Endothelial cell of umbilical vein (primary cell): ENCODE measurements at regions not wholly inside any gene's neighbourhood (a gene's known extent, or its start where the extent isn't known, plus 50 kb on each side); places are given as distances from the start of the nearest gene placed in this dataset.

ENCODE experiments used
- BruUV-seq: library from RNA; stranded (reverse); fragments of 400-500 nt; replicated peaks from 2 replicates; lab custom pipeline; 2021; lab: Mats Ljungman, UMichigan
- CTCF ChIA-PET: fragments of 300-600, 350-600 bp; sonication (Branson Sonifier 250); formaldehyde crosslinking; loops from one replicate; lab custom pipeline; 2021; ENCODE audit warnings: antibody characterized with exemption, inconsistent platforms; lab: Charles Lee
- POLR2A ChIA-PET: fragments of 300-600, 350-600 bp; sonication (Branson Sonifier 250); formaldehyde crosslinking; loops from one replicate; lab custom pipeline; 2021; ENCODE audit warnings: antibody characterized with exemption, inconsistent platforms; lab: Charles Lee
- DNase-seq: peaks from one replicate; pipeline ENCODE4 v3.0.0-alpha.2; 2011; ENCODE audit warnings: low read depth, low spot score
- FAIRE-seq: peaks from 2 replicates; lab custom pipeline; 2011; peaks lifted over from hg19 to GRCh38; lab: Jason Lieb, UNC
- H2AFZ ChIP-seq: 2 replicates; pipeline ENCODE4 v1.6.0; 2012; ENCODE audit warnings: low read depth, low read length, control low read depth, inconsistent platforms
- H3K27ac ChIP-seq: 2 replicates; pipeline ENCODE4 v1.5.1; 2011; ENCODE audit warnings: low read depth, mild to moderate bottlenecking, control low read depth, low read length, moderate library complexity; ENCODE audit not compliant: insufficient read depth
- H3K27me3 ChIP-seq, 2 experiments: 2 replicates each; pipeline versions ENCODE4 v1.6.0 to v1.6.1; 2011; ENCODE audit warnings: low read length in 2 of 2, mixed read lengths in 1 of 2; ENCODE audit not compliant: control insufficient read depth in 2 of 2, insufficient read depth in 2 of 2
- H3K36me3 ChIP-seq, 2 experiments: 2 replicates in 1 of 2; 3 replicates in 1 of 2; pipeline ENCODE4 v1.5.1; 2011; ENCODE audit warnings: low read length in 2 of 2, mild to moderate bottlenecking in 1 of 2, moderate library complexity in 1 of 2; ENCODE audit not compliant: control insufficient read depth in 2 of 2, insufficient read depth in 2 of 2; ENCODE audit errors: extremely low read depth in 1 of 2
- H3K4me1 ChIP-seq: 3 replicates; pipeline ENCODE4 v1.5.1; 2011; ENCODE audit warnings: mild to moderate bottlenecking, low read length; ENCODE audit not compliant: control insufficient read depth, insufficient read depth; ENCODE audit errors: extremely low read depth
- H3K4me2 ChIP-seq: 2 replicates; pipeline ENCODE4 v1.6.1; 2011; ENCODE audit warnings: low read length, control low read depth, mixed read lengths; ENCODE audit not compliant: insufficient read depth
- H3K4me3 ChIP-seq, 3 experiments: fragments of 200-600 bp in 1 of 3; sonication (generic), shearing (Covaris generic) in 1 of 3; replicated peaks in 1 of 3; 2 replicates each; pipeline ENCODE4 v1.5.1; 2011 to 2016; ENCODE audit warnings: control low read depth in 3 of 3, low read length in 3 of 3, mild to moderate bottlenecking in 2 of 3, inconsistent platforms in 1 of 3, low read depth in 1 of 3, moderate library complexity in 1 of 3; ENCODE audit not compliant: insufficient read depth in 1 of 3
- H3K79me2 ChIP-seq: 2 replicates; pipeline ENCODE4 v1.6.0; 2012; ENCODE audit warnings: low read length, inconsistent platforms; ENCODE audit not compliant: control insufficient read depth, insufficient read depth
- H3K9ac ChIP-seq: replicated peaks from 2 replicates; pipeline ENCODE3; 2011; ENCODE audit warnings: low read length, control low read depth; ENCODE audit not compliant: insufficient read depth; ENCODE audit errors: extremely low read depth
- H3K9me1 ChIP-seq: replicated peaks from 3 replicates; pipeline ENCODE4 v1.6.0; 2011; ENCODE audit warnings: mild to moderate bottlenecking, low read length; ENCODE audit not compliant: control insufficient read depth, insufficient read depth; ENCODE audit errors: extremely low read depth
- H3K9me3 ChIP-seq: replicated peaks from 2 replicates; pipeline ENCODE4 v1.5.1; 2012; ENCODE audit warnings: low read length, inconsistent platforms; ENCODE audit not compliant: control insufficient read depth, insufficient read depth
- H4K20me1 ChIP-seq: replicated peaks from 2 replicates; pipeline ENCODE3; 2011; ENCODE audit warnings: mild to moderate bottlenecking, low read length; ENCODE audit not compliant: control insufficient read depth, insufficient read depth; ENCODE audit errors: extremely low read depth
- EZH2 ChIP-seq: IDR thresholded peaks from 2 replicates; pipeline ENCODE4 v1.6.1; 2012; ENCODE audit warnings: borderline replicate concordance, low read depth, mild to moderate bottlenecking, moderate library complexity, low read length, inconsistent platforms; ENCODE audit not compliant: severe bottlenecking
- FOS ChIP-seq: IDR thresholded peaks from 2 replicates; pipeline ENCODE4 v1.6.1; 2011; ENCODE audit warnings: mild to moderate bottlenecking, low read length, moderate library complexity, borderline replicate concordance; ENCODE audit not compliant: insufficient read depth
- GATA2 ChIP-seq: IDR thresholded peaks from 2 replicates; pipeline ENCODE4 v1.7.0; 2011; ENCODE audit warnings: low read depth, mild to moderate bottlenecking, moderate library complexity, mixed read lengths, low read length; ENCODE audit not compliant: insufficient read length, insufficient read depth
- JUN ChIP-seq: IDR thresholded peaks from 2 replicates; pipeline ENCODE4 v1.6.1; 2011; ENCODE audit warnings: borderline replicate concordance, low read depth; ENCODE audit not compliant: insufficient read length, insufficient read depth
- MYC ChIP-seq: IDR thresholded peaks from one replicate; pipeline ENCODE4 v1.6.1; 2011; ENCODE audit warnings: mild to moderate bottlenecking, low read depth, low read length
- POLR2A ChIP-seq: IDR thresholded peaks from 2 replicates; pipeline ENCODE4 v1.6.1; 2012; ENCODE audit warnings: low read depth, mild to moderate bottlenecking, control low read depth, low read length
- POLR2AphosphoS5 ChIP-seq: IDR thresholded peaks from 2 replicates; pipeline ENCODE4 v1.6.1; 2012; ENCODE audit warnings: low read depth, mild to moderate bottlenecking, control low read depth, low read length, moderate library complexity; ENCODE audit not compliant: insufficient read depth
- dilution Hi-C: fragments of 300-500 bp; cut with MboI; formaldehyde crosslinking; loops from one replicate; pipeline ENCODE4 v1.15.0; 2019; ENCODE audit warnings: low sequenced_read_pairs; ENCODE audit not compliant: extremely low pct_ligation_motif_present
- intact Hi-C: fragments of 100-400 bp; cut with micrococcal nuclease; formaldehyde crosslinking; loops from one replicate; pipeline ENCODE4 v1.10.0; 2022
- TF ChIP-seq, protein P1 (sequence below), 2 donors: IDR thresholded peaks; 1 replicate in 1 of 2; 2 replicates in 1 of 2; pipeline ENCODE4 v1.5.1; 2011; ENCODE audit warnings: low read length in 2 of 2, mild to moderate bottlenecking in 2 of 2, moderate library complexity in 2 of 2, control low read depth in 1 of 2, inconsistent platforms in 1 of 2, low read depth in 1 of 2; ENCODE audit not compliant: insufficient read depth in 1 of 2; ENCODE audit errors: extremely low read depth in 1 of 2
- TF ChIP-seq, protein P2 (sequence below): IDR thresholded peaks from 2 replicates; pipeline ENCODE4 v1.6.1; 2011; ENCODE audit not compliant: insufficient read depth, insufficient read length

DNA sequence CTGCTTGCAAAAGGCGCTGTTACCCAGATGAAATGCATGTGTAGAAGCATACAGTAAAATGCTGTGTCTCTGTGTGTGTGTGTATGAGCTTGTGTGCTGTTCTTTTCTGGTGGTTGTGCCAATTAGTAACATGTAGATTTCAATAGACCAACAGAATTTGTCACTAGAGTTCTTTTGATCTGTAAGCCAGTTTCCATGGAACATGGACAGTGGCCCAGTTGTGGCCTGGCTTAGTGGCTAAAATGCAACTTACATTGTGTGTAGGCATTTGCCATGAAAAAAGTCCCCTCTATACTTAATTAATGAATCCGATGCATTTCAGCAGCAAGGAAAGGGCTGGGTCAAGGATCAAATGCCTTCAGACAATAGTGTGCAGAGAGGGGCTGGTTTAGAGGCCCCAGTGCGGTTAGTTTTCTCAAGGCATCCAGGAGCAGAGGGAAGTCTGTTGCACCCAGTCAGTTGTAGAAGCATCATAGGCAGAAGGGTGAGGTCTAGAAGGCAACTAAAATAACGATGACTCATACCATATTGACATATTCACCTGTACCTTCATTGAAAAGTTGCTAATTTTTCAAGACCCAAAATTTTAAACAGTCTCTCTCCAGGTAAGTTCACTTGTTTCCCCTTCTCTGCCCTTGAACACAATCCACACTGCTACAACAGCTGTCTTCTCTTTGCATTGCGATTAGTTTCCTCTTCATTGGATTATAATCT lies 366.9 kb upstream of the SPRED2 start:
- no peaks in the 10 kb centered on the region for H3K27me3 ChIP-seq
- no peak overlapping the region for H3K27ac ChIP-seq
- TF ChIP-seq POLR2A, result no peak
- POLR2A ChIA-PET, result no interaction called here
- no peaks in the 10 kb centered on the region for H3K4me1 ChIP-seq
- H3K4me3 ChIP-seq, result no peak overlapping the region
- H2AFZ ChIP-seq, result no peak overlapping the region
- DNase-seq (no peak), FAIRE-seq (no peak)
- no peak overlapping the region for H3K4me2 ChIP-seq
- H4K20me1 ChIP-seq, result no peaks in the 10 kb centered on the region
- CTCF ChIA-PET, result no interaction called here
- no peaks in the 10 kb centered on the region for H3K9me3 ChIP-seq
- no peaks in the 10 kb centered on the region for H3K79me2 ChIP-seq
- no peak overlapping the region for H3K9ac ChIP-seq
- dilution Hi-C loops, result no loop called here
- H3K9me1 ChIP-seq, result no peaks in the 10 kb centered on the region
- no peaks in the 10 kb centered on the region for H3K36me3 ChIP-seq
- intact Hi-C loops, result no loop called here
- BruUV-seq, result no TSS peak

DNA sequence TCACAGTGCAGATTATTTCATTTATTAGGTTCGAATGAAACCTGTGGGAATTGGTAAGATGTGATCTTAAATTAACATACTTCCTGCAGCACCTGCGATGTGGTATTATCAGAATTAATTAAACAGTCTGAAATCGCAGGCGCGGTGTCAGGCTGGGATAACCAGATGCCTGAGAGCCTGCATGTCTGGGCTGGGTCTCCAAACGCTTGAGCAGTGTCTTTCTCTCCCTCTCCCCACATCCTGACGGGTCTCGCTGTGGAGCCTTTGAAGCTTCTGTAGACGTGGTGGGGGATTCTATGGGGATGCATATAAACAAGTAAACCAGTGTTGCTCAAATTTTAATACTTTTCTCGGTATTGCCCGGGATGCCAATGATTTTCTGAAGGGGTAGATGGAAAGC lies 366.2 kb upstream of the SPRED2 start:
- Histone ChIP-seq H3K27me3 (no peaks in the 10 kb centered on the region), H3K4me1 (no peaks in the 10 kb centered on the region), H3K27ac (no peak overlapping the region), H3K9me3 (no peaks in the 10 kb centered on the region), H3K9me1 (no peaks in the 10 kb centered on the region), H2AFZ (no peak overlapping the region), H3K9ac (no peak overlapping the region), H3K79me2 (no peaks in the 10 kb centered on the region), H3K4me2 (no peak overlapping the region), H3K4me3 (no peak overlapping the region), H4K20me1 (no peaks in the 10 kb centered on the region), H3K36me3 (no peaks in the 10 kb centered on the region)
- no peak for DNase-seq
- ChIA-PET POLR2A (no interaction called here), CTCF (no interaction called here)
- no peak for FAIRE-seq
- dilution Hi-C loops, result no loop called here
- TF ChIP-seq, protein P1, sequence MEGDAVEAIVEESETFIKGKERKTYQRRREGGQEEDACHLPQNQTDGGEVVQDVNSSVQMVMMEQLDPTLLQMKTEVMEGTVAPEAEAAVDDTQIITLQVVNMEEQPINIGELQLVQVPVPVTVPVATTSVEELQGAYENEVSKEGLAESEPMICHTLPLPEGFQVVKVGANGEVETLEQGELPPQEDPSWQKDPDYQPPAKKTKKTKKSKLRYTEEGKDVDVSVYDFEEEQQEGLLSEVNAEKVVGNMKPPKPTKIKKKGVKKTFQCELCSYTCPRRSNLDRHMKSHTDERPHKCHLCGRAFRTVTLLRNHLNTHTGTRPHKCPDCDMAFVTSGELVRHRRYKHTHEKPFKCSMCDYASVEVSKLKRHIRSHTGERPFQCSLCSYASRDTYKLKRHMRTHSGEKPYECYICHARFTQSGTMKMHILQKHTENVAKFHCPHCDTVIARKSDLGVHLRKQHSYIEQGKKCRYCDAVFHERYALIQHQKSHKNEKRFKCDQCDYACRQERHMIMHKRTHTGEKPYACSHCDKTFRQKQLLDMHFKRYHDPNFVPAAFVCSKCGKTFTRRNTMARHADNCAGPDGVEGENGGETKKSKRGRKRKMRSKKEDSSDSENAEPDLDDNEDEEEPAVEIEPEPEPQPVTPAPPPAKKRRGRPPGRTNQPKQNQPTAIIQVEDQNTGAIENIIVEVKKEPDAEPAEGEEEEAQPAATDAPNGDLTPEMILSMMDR (IDR thresholded peaks at IDR 0.05; ENCODE audit: extremely low read depth in 1 of 2, insufficient read depth in 1 of 2, low read depth in 1 of 2, low read length in 2 of 2), result no peak
- TF ChIP-seq, protein P2, sequence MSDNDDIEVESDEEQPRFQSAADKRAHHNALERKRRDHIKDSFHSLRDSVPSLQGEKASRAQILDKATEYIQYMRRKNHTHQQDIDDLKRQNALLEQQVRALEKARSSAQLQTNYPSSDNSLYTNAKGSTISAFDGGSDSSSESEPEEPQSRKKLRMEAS, result no peak
- TF ChIP-seq MYC (no peak), GATA2 (no peak), POLR2A (no peak), FOS (no peak), POLR2AphosphoS5 (no peak), JUN (no peak), EZH2 (no peak)
- intact Hi-C loops, result no loop called here
- no TSS peak for BruUV-seq
